LNCaP clone FGC (cell line): ENCODE measurements at regions not wholly inside any gene's neighbourhood (a gene's known extent, or its start where the extent isn't known, plus 50 kb on each side); places are given as distances from the start of the nearest gene placed in this dataset.

Experiments
- DNase-seq: peaks from one replicate; pipeline ENCODE4 v3.0.0-alpha.2; 2011; ENCODE audit warnings: low read depth
- H3K4me3 ChIP-seq: 2 replicates; pipeline ENCODE4 v1.5.1; 2011; ENCODE audit warnings: mild to moderate bottlenecking, low read depth, low read length, control low read depth
- CTCF ChIP-seq: IDR thresholded peaks from 2 replicates; pipeline ENCODE4 v1.5.1; 2012; ENCODE audit warnings: mild to moderate bottlenecking; ENCODE audit not compliant: control insufficient read depth, insufficient read depth; ENCODE audit errors: extremely low read depth

- DNase-seq, result no peak
- TF ChIP-seq CTCF, result no peak
- no peak overlapping the region for H3K4me3 ChIP-seq
Observed at GRCh38 chr1:55636696-55637095, 421.5 kb upstream of the USP24 start.

DNA sequence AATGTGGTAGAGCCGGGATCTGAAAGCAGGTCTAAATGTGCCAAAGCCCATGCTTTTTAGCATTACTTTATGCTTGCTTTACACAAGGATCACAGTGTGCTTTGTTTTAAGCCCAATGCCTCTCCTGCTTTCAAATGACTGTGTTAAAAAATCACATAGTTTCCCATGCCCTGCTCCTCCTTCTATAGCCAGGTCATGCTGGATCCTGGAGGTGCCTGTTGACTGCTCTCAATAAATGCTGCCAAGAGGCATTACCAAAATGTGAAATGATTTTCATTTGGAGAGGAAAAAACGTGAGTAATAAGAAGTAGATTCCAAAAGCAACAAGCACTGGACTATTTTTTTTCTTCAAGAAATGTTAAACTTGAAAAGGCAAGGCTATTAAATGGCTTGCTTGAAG, 420.7 kb upstream of the USP24 start:
- no peak overlapping the region for H3K4me3 ChIP-seq
- no peak for TF ChIP-seq CTCF
- DNase-seq, result no peak

GRCh38 chr1:55634516-55634915, 419.4 kb upstream of the USP24 start:
- peak; percentile 58 for DNase-seq

DNA sequence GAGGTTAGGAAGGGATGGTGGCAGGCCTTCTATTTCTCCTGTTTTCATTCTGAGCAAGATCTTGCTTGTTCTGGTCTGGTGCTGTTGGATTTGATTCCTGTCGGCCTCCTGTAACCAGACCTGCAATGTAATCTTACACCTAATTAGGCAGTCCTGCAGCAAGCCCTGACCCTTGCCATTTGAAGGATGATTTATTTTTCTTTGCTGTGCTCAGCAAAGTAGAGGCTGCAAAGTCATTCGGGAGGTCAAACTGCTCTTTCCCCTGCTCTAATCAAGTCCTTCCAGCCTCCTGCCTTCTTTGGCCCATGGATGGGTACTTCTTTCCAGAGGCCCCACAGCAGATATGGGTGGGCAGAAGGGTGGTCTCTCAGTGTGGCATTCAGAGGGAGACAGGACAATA, 417.7 kb upstream of the USP24 start:
- DNase-seq, result no peak
- TF ChIP-seq CTCF, result no peak
- H3K4me3 ChIP-seq, result no peak overlapping the region

More at GRCh38 chr1:55634516-55634915, 419.4 kb upstream of the USP24 start:
- H3K4me3 ChIP-seq, result no peak overlapping the region
- no peak for TF ChIP-seq CTCF

- no peak for DNase-seq
- TF ChIP-seq CTCF, result no peak
- H3K4me3 ChIP-seq, result no peak overlapping the region
Observed at GRCh38 chr1:55632058-55632457, 416.9 kb upstream of the USP24 start.

DNA sequence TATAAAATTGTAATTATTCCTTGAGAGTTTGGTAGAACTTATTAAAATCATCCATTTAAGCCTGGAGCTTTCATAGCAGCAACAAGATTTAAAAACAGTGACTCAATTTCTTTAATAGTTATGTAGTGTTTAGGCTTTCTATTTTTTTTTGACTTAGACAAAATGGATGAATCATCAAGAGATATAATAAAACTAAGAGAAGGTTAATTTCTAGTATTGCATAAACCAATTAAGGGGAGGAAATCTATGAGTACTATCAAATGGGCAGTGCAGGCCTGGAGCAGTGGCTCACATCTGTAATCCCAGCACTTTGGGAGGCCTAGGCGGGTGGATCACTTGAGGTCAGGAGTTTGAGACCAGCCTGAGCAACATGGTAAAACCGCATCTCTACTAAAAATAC, 416.3 kb upstream of the USP24 start:
- H3K4me3 ChIP-seq, result no peak overlapping the region
- DNase-seq, result no peak
- no peak for TF ChIP-seq CTCF

DNA sequence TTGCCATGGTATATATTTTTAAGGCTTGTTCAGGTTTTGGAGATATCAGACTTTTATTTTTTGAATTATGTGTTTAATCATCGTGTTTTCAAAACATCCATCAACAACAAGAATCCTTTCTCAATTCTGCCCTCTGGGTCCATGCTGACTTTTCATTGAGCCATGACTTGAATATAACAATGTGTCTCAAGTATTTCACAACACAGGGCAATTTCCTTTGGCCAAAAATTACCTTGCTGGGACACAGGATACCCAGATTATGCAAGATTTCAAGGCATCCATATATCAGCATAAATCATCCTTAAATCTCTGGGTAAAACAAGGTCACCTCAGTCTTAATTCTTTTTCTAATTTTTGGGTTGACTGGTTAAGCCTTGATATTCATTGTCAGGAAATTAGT, 411.2 kb upstream of the USP24 start:
- no peak for TF ChIP-seq CTCF
- H3K4me3 ChIP-seq, result no peak overlapping the region
- no peak for DNase-seq
